Kidney epithelial cell (primary cell): ENCODE measurements at regions not wholly inside any gene's neighbourhood (a gene's known extent, or its start where the extent isn't known, plus 50 kb on each side); places are given as distances from the start of the nearest gene placed in this dataset.

ENCODE experiments used
- DNase-seq: peaks from one replicate; pipeline ENCODE4 v3.0.0-alpha.2; 2010; ENCODE audit warnings: low read depth
- H3K27me3 ChIP-seq: 2 replicates; pipeline ENCODE4 v1.6.0; 2011; ENCODE audit warnings: low read length; ENCODE audit not compliant: control insufficient read depth, insufficient read depth
- H3K36me3 ChIP-seq: 2 replicates; pipeline ENCODE4 v1.5.1; 2011; ENCODE audit warnings: low read length; ENCODE audit not compliant: control insufficient read depth, insufficient read depth
- H3K4me3 ChIP-seq: 2 replicates; pipeline ENCODE4 v1.5.1; 2011; ENCODE audit warnings: low read depth, mild to moderate bottlenecking, control low read depth, low read length
- TF ChIP-seq, protein P1 (sequence below): IDR thresholded peaks from 2 replicates; pipeline ENCODE4 v1.5.1; 2011; ENCODE audit warnings: mild to moderate bottlenecking, moderate library complexity, low read length, control low read depth, inconsistent platforms; ENCODE audit not compliant: insufficient read depth, poor library complexity, severe bottlenecking

DNA sequence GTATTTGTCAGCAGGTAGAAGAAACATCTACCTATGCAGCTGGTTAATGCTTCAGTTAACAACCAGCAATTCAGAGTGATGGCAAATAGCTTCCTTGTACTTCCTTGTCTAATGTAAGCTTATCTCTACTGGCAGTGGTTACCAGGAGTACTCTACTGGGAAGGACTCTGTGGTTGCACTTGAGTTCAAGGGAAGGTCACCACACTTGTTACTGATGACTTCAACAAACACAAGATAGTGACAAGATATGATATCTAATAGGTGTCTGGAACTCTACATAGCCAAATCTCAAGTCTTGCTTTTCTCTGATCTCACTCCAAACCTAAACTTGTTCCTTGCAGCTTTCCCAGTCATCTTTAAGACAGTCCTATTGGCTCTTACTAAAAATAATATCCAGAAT, 1644.9 kb upstream of the TENM3 start:
- Histone ChIP-seq H3K27me3 (no peaks in the 10 kb centered on the region), H3K4me3 (no peak overlapping the region), H3K36me3 (no peaks in the 10 kb centered on the region)
- DNase-seq, result no peak
- TF ChIP-seq, protein P1, sequence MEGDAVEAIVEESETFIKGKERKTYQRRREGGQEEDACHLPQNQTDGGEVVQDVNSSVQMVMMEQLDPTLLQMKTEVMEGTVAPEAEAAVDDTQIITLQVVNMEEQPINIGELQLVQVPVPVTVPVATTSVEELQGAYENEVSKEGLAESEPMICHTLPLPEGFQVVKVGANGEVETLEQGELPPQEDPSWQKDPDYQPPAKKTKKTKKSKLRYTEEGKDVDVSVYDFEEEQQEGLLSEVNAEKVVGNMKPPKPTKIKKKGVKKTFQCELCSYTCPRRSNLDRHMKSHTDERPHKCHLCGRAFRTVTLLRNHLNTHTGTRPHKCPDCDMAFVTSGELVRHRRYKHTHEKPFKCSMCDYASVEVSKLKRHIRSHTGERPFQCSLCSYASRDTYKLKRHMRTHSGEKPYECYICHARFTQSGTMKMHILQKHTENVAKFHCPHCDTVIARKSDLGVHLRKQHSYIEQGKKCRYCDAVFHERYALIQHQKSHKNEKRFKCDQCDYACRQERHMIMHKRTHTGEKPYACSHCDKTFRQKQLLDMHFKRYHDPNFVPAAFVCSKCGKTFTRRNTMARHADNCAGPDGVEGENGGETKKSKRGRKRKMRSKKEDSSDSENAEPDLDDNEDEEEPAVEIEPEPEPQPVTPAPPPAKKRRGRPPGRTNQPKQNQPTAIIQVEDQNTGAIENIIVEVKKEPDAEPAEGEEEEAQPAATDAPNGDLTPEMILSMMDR, result no peak

- Histone ChIP-seq H3K27me3 (no peaks in the 10 kb centered on the region), H3K36me3 (no peaks in the 10 kb centered on the region), H3K4me3 (no peak overlapping the region)
- no peak for DNase-seq
- TF ChIP-seq, protein P1, result no peak
Observed at GRCh38 chr4:180603791-180604190, 1639.4 kb upstream of the TENM3 start.

- peak; percentile 37 for DNase-seq
- Histone ChIP-seq H3K4me3 (no peak overlapping the region), H3K27me3 (no peaks in the 10 kb centered on the region), H3K36me3 (no peaks in the 10 kb centered on the region)
- TF ChIP-seq, protein P1, result no peak
Observed at GRCh38 chr4:180610324-180610723, 1632.9 kb upstream of the TENM3 start.

GRCh38 chr4:180615746-180616145, 1627.5 kb upstream of the TENM3 start:
- Histone ChIP-seq H3K4me3 (no peak overlapping the region), H3K36me3 (no peaks in the 10 kb centered on the region), H3K27me3 (no peaks in the 10 kb centered on the region)
- TF ChIP-seq, protein P1, result no peak
- no peak for DNase-seq

- no peak for DNase-seq
- TF ChIP-seq, protein P1, result no peak
- H3K27me3 ChIP-seq, result no peaks in the 10 kb centered on the region
- no peak overlapping the region for H3K4me3 ChIP-seq
- no peaks in the 10 kb centered on the region for H3K36me3 ChIP-seq
Observed at GRCh38 chr4:180617196-180617595, 1626.0 kb upstream of the TENM3 start.

DNA sequence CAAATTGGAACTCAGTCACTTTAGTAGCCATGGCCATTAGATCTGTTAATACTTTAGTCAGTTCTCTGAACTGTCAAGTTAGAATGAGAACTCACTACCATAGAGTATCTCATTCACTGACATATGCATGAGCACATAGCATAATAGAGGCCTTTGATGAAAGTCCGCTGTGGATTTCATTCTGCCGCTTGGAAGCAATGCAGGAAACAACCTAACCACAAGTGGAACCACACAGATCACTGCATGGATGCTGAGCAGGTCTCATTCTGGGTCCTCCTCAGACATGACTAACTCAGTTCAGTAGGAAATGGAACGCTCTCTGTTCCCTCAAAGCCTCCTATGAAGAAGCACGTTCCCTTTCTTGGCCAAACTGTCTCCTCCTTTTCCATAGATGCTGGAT, 1624.8 kb upstream of the TENM3 start:
- no peak overlapping the region for H3K4me3 ChIP-seq
- H3K36me3 ChIP-seq, result no peaks in the 10 kb centered on the region
- TF ChIP-seq, protein P1, result no peak
- no peaks in the 10 kb centered on the region for H3K27me3 ChIP-seq
- DNase-seq, result no peak
